CD4-positive, alpha-beta T cell (primary cell): ENCODE measurements at regions not wholly inside any gene's neighbourhood (a gene's known extent, or its start where the extent isn't known, plus 50 kb on each side); places are given as distances from the start of the nearest gene placed in this dataset.
"Not testable (repeated sequence)": the region's sequence is repeated elsewhere in the genome, so short reads cannot be mapped to it uniquely, and the experiment has no call there.

Source experiments
- ATAC-seq: fragments of 200-7000 bp; cut with Tn5 transposase; one replicate; pipeline ENCODE4 v1.10.0; 2022; ENCODE audit warnings: mild to moderate bottlenecking; ENCODE audit not compliant: poor library complexity
- CTCF ChIA-PET: fragments of 350-600 bp; sonication (Branson Sonifier 250); formaldehyde crosslinking; loops from one replicate; lab custom pipeline; 2021; ENCODE audit warnings: antibody characterized with exemption, inconsistent platforms; lab: Charles Lee
- POLR2A ChIA-PET: fragments of 350-600 bp; sonication (Branson Sonifier 250); formaldehyde crosslinking; loops from one replicate; lab custom pipeline; 2021; ENCODE audit warnings: antibody characterized with exemption, inconsistent platforms; lab: Charles Lee
- DNase-seq, 14 experiments: peaks; one replicate each; pipeline ENCODE4 v3.0.0-alpha.2; 2013 to 2020; ENCODE audit warnings: mixed read lengths in 2 of 14
- H3K27ac ChIP-seq, 2 donors: one replicate each; pipeline versions ENCODE4 v1.5.1 to v1.7.0; 2013; ENCODE audit warnings: low read length in 2 of 2, low read depth in 1 of 2, mild to moderate bottlenecking in 1 of 2
- H3K27me3 ChIP-seq, 2 experiments: 1 replicate in 1 of 2; 2 replicates in 1 of 2; pipeline versions ENCODE4 v1.6.1 to v1.7.0; 2013; ENCODE audit warnings: low read length in 2 of 2, control low read depth in 1 of 2, mild to moderate bottlenecking in 1 of 2, moderate library complexity in 1 of 2; ENCODE audit not compliant: insufficient read depth in 2 of 2, control insufficient read depth in 1 of 2
- H3K36me3 ChIP-seq: one replicate; pipeline ENCODE4 v1.6.1; 2013; ENCODE audit warnings: low read length, control low read depth; ENCODE audit not compliant: insufficient read depth
- H3K4me1 ChIP-seq: one replicate; pipeline ENCODE4 v1.6.1; 2013; ENCODE audit warnings: low read length, control low read depth; ENCODE audit not compliant: insufficient read depth
- H3K4me3 ChIP-seq: one replicate; pipeline ENCODE4 v1.5.1; 2013; ENCODE audit warnings: mild to moderate bottlenecking, low read length, moderate library complexity
- H3K9me3 ChIP-seq, 2 experiments: 1 replicate in 1 of 2; 2 replicates in 1 of 2; pipeline versions ENCODE4 v1.6.1 to v1.7.0; 2013; ENCODE audit warnings: low read length in 2 of 2, mild to moderate bottlenecking in 2 of 2, control low read depth in 1 of 2, moderate library complexity in 1 of 2; ENCODE audit not compliant: control insufficient read depth in 1 of 2, insufficient read depth in 1 of 2
- H3K27ac Mint-ChIP-seq: one replicate; pipeline ENCODE4 v1.8.0; 2020; ENCODE audit warnings: mixed read lengths
- H3K27me3 Mint-ChIP-seq: one replicate; pipeline ENCODE4 v1.8.0; 2021; ENCODE audit warnings: mixed read lengths
- H3K36me3 Mint-ChIP-seq: one replicate; pipeline ENCODE4 v1.8.0; 2021; ENCODE audit warnings: low read depth, mixed read lengths
- H3K4me1 Mint-ChIP-seq: one replicate; pipeline ENCODE4 v1.8.0; 2021; ENCODE audit warnings: low read depth, mixed read lengths
- H3K4me3 Mint-ChIP-seq: one replicate; pipeline ENCODE4 v1.8.0; 2020; ENCODE audit warnings: mild to moderate bottlenecking, mixed read lengths
- H3K9me3 Mint-ChIP-seq: one replicate; pipeline ENCODE4 v1.8.0; 2020; ENCODE audit warnings: mixed read lengths
- intact Hi-C, 2 experiments: fragments of 100-400 bp; cut with DNase I in 1 of 2; cut with micrococcal nuclease in 1 of 2; formaldehyde crosslinking; loops; one replicate each; pipeline versions ENCODE4 v1.15.1 to v1.9.0; 2023 to 2025; cut with DNase I, micrococcal nuclease
- TF ChIP-seq, protein P1 (sequence below): fragments of 200-600 bp; IDR thresholded peaks from one replicate; pipeline ENCODE4 v1.8.0; 2022; ENCODE audit warnings: antibody characterized with exemption, mild to moderate bottlenecking

DNA sequence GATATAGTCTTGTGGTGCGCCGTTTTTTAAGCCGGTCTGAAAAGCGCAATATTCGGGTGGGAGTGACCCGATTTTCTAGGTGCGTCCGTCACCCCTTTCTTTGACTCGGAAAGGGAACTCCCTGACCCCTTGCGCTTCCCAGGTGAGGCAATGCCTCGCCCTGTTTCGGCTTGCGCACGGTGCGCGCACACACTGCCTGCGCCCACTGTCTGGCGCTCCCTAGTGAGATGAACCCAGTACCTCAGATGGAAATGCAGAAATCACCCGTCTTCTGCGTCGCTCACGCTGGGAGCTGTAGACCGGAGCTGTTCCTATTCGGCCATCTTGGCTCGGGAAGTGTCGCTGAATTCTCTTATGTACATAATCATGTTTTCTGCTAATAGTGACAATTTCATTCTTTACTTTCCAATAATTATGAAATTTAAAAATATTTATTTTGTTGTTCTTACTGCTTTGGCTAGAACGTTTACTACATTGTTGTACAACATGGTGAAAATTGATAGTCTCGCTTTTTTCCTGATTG lies 61.2 kb upstream of the MINDY3 start:
- H3K4me3 Mint-ChIP-seq, CTCF ChIA-PET, H3K4me1 ChIP-seq, H3K9me3 ChIP-seq, H3K4me1 Mint-ChIP-seq, H3K9me3 Mint-ChIP-seq, H3K27me3 Mint-ChIP-seq, POLR2A ChIA-PET, ATAC-seq, H3K36me3 ChIP-seq, H3K27ac Mint-ChIP-seq, H3K4me3 ChIP-seq, H3K27me3 ChIP-seq, H3K36me3 Mint-ChIP-seq, H3K27ac ChIP-seq, DNase-seq, intact Hi-C loops: not testable (repeated sequence)

- ATAC-seq (no peak), DNase-seq (no peak)
- H3K9me3 ChIP-seq, result peaks cover 0 to 6% of the 10 kb centered on the region in 2 experiments
- ChIA-PET CTCF (no interaction called here), POLR2A (no interaction called here)
- Mint-ChIP-seq H3K4me1 (no peaks in the 10 kb centered on the region), H3K4me3 (no peak overlapping the region), H3K27me3 (peaks cover 24% of the 10 kb centered on the region), H3K9me3 (peaks cover 8% of the 10 kb centered on the region), H3K27ac (no peak overlapping the region), H3K36me3 (no peaks in the 10 kb centered on the region)
- H3K36me3 ChIP-seq, result no peaks in the 10 kb centered on the region
- no peak overlapping the region for H3K27ac ChIP-seq
- TF ChIP-seq, protein P1, sequence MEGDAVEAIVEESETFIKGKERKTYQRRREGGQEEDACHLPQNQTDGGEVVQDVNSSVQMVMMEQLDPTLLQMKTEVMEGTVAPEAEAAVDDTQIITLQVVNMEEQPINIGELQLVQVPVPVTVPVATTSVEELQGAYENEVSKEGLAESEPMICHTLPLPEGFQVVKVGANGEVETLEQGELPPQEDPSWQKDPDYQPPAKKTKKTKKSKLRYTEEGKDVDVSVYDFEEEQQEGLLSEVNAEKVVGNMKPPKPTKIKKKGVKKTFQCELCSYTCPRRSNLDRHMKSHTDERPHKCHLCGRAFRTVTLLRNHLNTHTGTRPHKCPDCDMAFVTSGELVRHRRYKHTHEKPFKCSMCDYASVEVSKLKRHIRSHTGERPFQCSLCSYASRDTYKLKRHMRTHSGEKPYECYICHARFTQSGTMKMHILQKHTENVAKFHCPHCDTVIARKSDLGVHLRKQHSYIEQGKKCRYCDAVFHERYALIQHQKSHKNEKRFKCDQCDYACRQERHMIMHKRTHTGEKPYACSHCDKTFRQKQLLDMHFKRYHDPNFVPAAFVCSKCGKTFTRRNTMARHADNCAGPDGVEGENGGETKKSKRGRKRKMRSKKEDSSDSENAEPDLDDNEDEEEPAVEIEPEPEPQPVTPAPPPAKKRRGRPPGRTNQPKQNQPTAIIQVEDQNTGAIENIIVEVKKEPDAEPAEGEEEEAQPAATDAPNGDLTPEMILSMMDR, result no peak
- H3K4me3 ChIP-seq, result no peak overlapping the region
- intact Hi-C loops, result no loop called here
- H3K27me3 ChIP-seq, result peaks cover 0 to 5% of the 10 kb centered on the region in 2 experiments
- H3K4me1 ChIP-seq, result no peaks in the 10 kb centered on the region
Measured at GRCh38 chr10:15931376-15931775, 71.1 kb upstream of the MINDY3 start.

- H3K4me1 Mint-ChIP-seq, H3K9me3 ChIP-seq, H3K27ac Mint-ChIP-seq, H3K9me3 Mint-ChIP-seq, H3K4me3 ChIP-seq, intact Hi-C loops, H3K36me3 Mint-ChIP-seq, H3K27ac ChIP-seq, CTCF ChIA-PET, DNase-seq, ATAC-seq, H3K36me3 ChIP-seq, H3K27me3 ChIP-seq, POLR2A ChIA-PET, H3K4me1 ChIP-seq, H3K4me3 Mint-ChIP-seq: not testable (repeated sequence)
- peaks cover 31% of the 10 kb centered on the region for H3K27me3 Mint-ChIP-seq
Measured at GRCh38 chr10:15939543-15939942, 79.2 kb upstream of the MINDY3 start.

- H3K4me1 Mint-ChIP-seq, result no peaks in the 10 kb centered on the region
- H3K27me3 Mint-ChIP-seq, result peaks cover 31% of the 10 kb centered on the region
- DNase-seq (no peak), ATAC-seq (no peak)
- Histone ChIP-seq H3K27ac (no peak overlapping the region), H3K36me3 (no peaks in the 10 kb centered on the region), H3K4me1 (no peaks in the 10 kb centered on the region), H3K27me3 (peaks cover 0 to 3% of the 10 kb centered on the region in 2 experiments), H3K9me3 (no peaks in the 10 kb centered on the region), H3K4me3 (no peak overlapping the region)
- TF ChIP-seq, protein P1, result no peak
- H3K4me3 Mint-ChIP-seq, result no peak overlapping the region
- intact Hi-C loops, result no loop called here
- no peaks in the 10 kb centered on the region for H3K36me3 Mint-ChIP-seq
- peaks cover 3% of the 10 kb centered on the region for H3K9me3 Mint-ChIP-seq
- CTCF ChIA-PET, result no interaction called here
- POLR2A ChIA-PET, result no interaction called here
- H3K27ac Mint-ChIP-seq, result no peak overlapping the region
Measured at GRCh38 chr10:15943426-15943825, 83.1 kb upstream of the MINDY3 start.
